Trophoblast cell (in vitro differentiated cells and primary cell): ENCODE measurements at regions not wholly inside any gene's neighbourhood (a gene's known extent, or its start where the extent isn't known, plus 50 kb on each side); places are given as distances from the start of the nearest gene placed in this dataset.

Experiments
- DNase-seq, 2 donors: peaks; one replicate each; pipeline ENCODE4 v3.0.0-alpha.2; 2016
- H2AFZ ChIP-seq: 2 replicates; pipeline ENCODE4 v1.6.1; 2013; ENCODE audit warnings: low read length, moderate library complexity, mild to moderate bottlenecking; ENCODE audit not compliant: insufficient read depth, poor library complexity
- H2AK5ac ChIP-seq: 2 replicates; pipeline ENCODE4 v1.6.1; 2013; ENCODE audit warnings: mild to moderate bottlenecking, low read length
- H2BK120ac ChIP-seq: 2 replicates; pipeline ENCODE4 v1.6.1; 2013; ENCODE audit warnings: low read length, mild to moderate bottlenecking, moderate library complexity; ENCODE audit not compliant: insufficient read depth, poor library complexity
- H2BK12ac ChIP-seq: 2 replicates; pipeline ENCODE4 v1.6.1; 2013; ENCODE audit warnings: mild to moderate bottlenecking, low read length, moderate library complexity
- H2BK5ac ChIP-seq: 2 replicates; pipeline ENCODE4 v1.6.1; 2013; ENCODE audit warnings: low read length, low read depth, moderate library complexity, mild to moderate bottlenecking; ENCODE audit not compliant: poor library complexity
- H3K14ac ChIP-seq: 2 replicates; pipeline ENCODE4 v1.6.1; 2013; ENCODE audit warnings: mild to moderate bottlenecking, low read length
- H3K18ac ChIP-seq: 2 replicates; pipeline ENCODE4 v1.6.1; 2013; ENCODE audit warnings: mild to moderate bottlenecking, low read length
- H3K23ac ChIP-seq: 2 replicates; pipeline ENCODE4 v1.6.1; 2013; ENCODE audit warnings: low read length
- H3K27ac ChIP-seq: 2 replicates; pipeline ENCODE4 v1.5.1; 2013; ENCODE audit warnings: low read depth, mild to moderate bottlenecking, inconsistent platforms, low read length, moderate library complexity
- H3K27me3 ChIP-seq: 2 replicates; pipeline ENCODE4 v1.6.1; 2013; ENCODE audit warnings: inconsistent platforms, mild to moderate bottlenecking, low read length, moderate library complexity; ENCODE audit not compliant: insufficient read depth
- H3K36me3 ChIP-seq, 2 experiments: 1 replicate in 1 of 2; 2 replicates in 1 of 2; pipeline ENCODE4 v1.6.1; 2013; ENCODE audit warnings: low read length in 2 of 2, mild to moderate bottlenecking in 2 of 2, moderate library complexity in 1 of 2; ENCODE audit not compliant: insufficient read depth in 2 of 2, control insufficient read depth in 1 of 2
- H3K4ac ChIP-seq: 2 replicates; pipeline ENCODE4 v1.6.1; 2013; ENCODE audit warnings: low read depth, mild to moderate bottlenecking, low read length, moderate library complexity
- H3K4me1 ChIP-seq, 2 experiments: 1 replicate in 1 of 2; 2 replicates in 1 of 2; pipeline ENCODE4 v1.6.1; 2013; ENCODE audit warnings: low read length in 2 of 2, mild to moderate bottlenecking in 2 of 2, moderate library complexity in 1 of 2; ENCODE audit not compliant: insufficient read depth in 2 of 2, control insufficient read depth in 1 of 2
- H3K4me2 ChIP-seq: 2 replicates; pipeline ENCODE4 v1.6.1; 2013; ENCODE audit warnings: inconsistent platforms, mild to moderate bottlenecking, low read length, moderate library complexity
- H3K4me3 ChIP-seq: 2 replicates; pipeline ENCODE4 v1.5.1; 2013; ENCODE audit warnings: mild to moderate bottlenecking, low read depth, low read length, inconsistent platforms
- H3K79me1 ChIP-seq: one replicate; pipeline ENCODE4 v1.6.1; 2013; ENCODE audit warnings: low read length
- H3K79me2 ChIP-seq: 2 replicates; pipeline ENCODE4 v1.6.1; 2013; ENCODE audit warnings: low read length, mild to moderate bottlenecking; ENCODE audit not compliant: control insufficient read depth, insufficient read depth, poor library complexity
- H3K9ac ChIP-seq: 2 replicates; pipeline ENCODE4 v1.6.1; 2013; ENCODE audit warnings: mild to moderate bottlenecking, low read length
- H3K9me3 ChIP-seq: 2 replicates; pipeline ENCODE4 v1.6.1; 2013; ENCODE audit warnings: low read depth, mild to moderate bottlenecking, control low read depth, inconsistent platforms, low read length; ENCODE audit not compliant: insufficient read depth
- H4K12ac ChIP-seq: 2 replicates; pipeline ENCODE4 v1.6.1; 2013; ENCODE audit warnings: low read depth, mild to moderate bottlenecking, low read length, moderate library complexity
- H4K8ac ChIP-seq: 2 replicates; pipeline ENCODE4 v1.6.1; 2013; ENCODE audit warnings: low read depth, mild to moderate bottlenecking, low read length, moderate library complexity
- H4K91ac ChIP-seq: one replicate; pipeline ENCODE4 v1.6.1; 2013; ENCODE audit warnings: low read depth, mild to moderate bottlenecking, low read length, moderate library complexity
- WGBS: extraction: QIAGEN DNeasy Blood & Tissue Kit; methylation state at CpG from one replicate; pipeline ENCODE4 v1.1.7; 2013; ENCODE audit warnings: missing lambda C conversion rate; ENCODE audit not compliant: insufficient read length, insufficient coverage; ENCODE audit errors: extremely low coverage; 5-methylcytosine and 5-hydroxymethylcytosine counted together

DNA sequence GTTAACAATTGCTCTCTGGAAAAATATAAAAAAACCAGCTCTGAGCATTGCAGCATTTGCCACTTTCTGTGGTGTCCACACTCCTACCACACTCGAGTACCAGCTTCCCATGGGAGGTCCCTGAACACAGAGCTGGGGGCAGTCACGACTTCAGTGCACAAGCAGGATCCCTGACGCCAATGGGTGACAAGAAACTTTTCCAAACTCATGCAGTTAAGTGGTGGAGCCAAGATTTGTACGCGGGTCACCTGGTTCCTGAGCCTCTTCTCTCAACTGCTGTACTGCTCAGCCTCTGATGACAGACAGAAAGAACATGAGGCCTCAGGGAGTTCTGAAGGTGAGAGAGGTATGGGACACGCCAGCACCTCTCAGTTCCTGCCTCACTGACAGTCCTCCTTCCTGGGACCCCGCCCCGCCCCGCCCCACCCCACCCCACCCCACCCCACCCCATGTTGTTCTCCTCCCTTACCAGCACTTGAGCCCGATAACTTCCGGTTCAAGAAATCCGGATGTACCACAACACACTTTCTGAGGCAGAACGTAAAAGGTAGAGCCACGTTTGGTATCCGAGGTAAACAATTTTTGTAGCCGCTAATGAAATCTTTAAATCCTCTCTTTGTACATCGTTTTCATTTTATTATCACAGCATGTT lies 287.6 kb downstream of the MYCN start:
- DNase-seq, result no peak
- Histone ChIP-seq H3K4me2 (no peak overlapping the region), H3K4ac (no peak overlapping the region), H2BK12ac (no peak overlapping the region), H3K9ac (no peak overlapping the region), H3K27me3 (no peaks in the 10 kb centered on the region), H2BK120ac (no peak overlapping the region), H3K18ac (no peak overlapping the region), H3K79me1 (no peaks in the 10 kb centered on the region), H3K9me3 (no peaks in the 10 kb centered on the region), H2AK5ac (no peak overlapping the region), H3K79me2 (no peaks in the 10 kb centered on the region), H3K4me1 (peaks cover 9 to 11% of the 10 kb centered on the region in 2 experiments), H2BK5ac (no peak overlapping the region), H3K4me3 (no peak overlapping the region), H3K27ac (no peak overlapping the region), H4K12ac (no peak overlapping the region), H2AFZ (no peak overlapping the region), H3K14ac (no peak overlapping the region), H3K36me3 (no peaks in the 10 kb centered on the region), H4K91ac (no peak overlapping the region), H3K23ac (no peak overlapping the region), H4K8ac (no peak overlapping the region)
- no CpG with 5 or more reads among the region's 17 CpGs for WGBS

GRCh38 chr2:16226943-16227664 lies 286.8 kb downstream of the MYCN start:
- Histone ChIP-seq H3K23ac (no peak overlapping the region), H3K79me1 (no peaks in the 10 kb centered on the region), H3K4me1 (peaks cover 9 to 11% of the 10 kb centered on the region in 2 experiments), H2AK5ac (no peak overlapping the region), H3K14ac (no peak overlapping the region), H2BK120ac (no peak overlapping the region), H2BK12ac (no peak overlapping the region), H4K91ac (no peak overlapping the region), H3K9me3 (peaks cover 2% of the 10 kb centered on the region), H3K4me3 (no peak overlapping the region), H4K8ac (no peak overlapping the region), H3K9ac (no peak overlapping the region), H3K18ac (no peak overlapping the region), H2BK5ac (no peak overlapping the region), H3K79me2 (no peaks in the 10 kb centered on the region), H4K12ac (no peak overlapping the region), H3K27ac (no peak overlapping the region), H3K27me3 (no peaks in the 10 kb centered on the region), H3K36me3 (no peaks in the 10 kb centered on the region), H2AFZ (no peak overlapping the region), H3K4ac (no peak overlapping the region), H3K4me2 (no peak overlapping the region)
- DNase-seq, result no peak
- no CpG with 5 or more reads among the region's 21 CpGs for WGBS

- Histone ChIP-seq H2BK5ac (no peak overlapping the region), H3K18ac (no peak overlapping the region), H3K79me2 (no peaks in the 10 kb centered on the region), H3K36me3 (no peaks in the 10 kb centered on the region), H3K9me3 (peaks cover 8% of the 10 kb centered on the region), H3K14ac (no peak overlapping the region), H3K9ac (no peak overlapping the region), H3K27ac (no peak overlapping the region), H2BK120ac (no peak overlapping the region), H3K27me3 (no peaks in the 10 kb centered on the region), H2AFZ (no peak overlapping the region), H2AK5ac (no peak overlapping the region), H2BK12ac (no peak overlapping the region), H3K4me2 (no peak overlapping the region), H3K23ac (no peak overlapping the region), H4K8ac (no peak overlapping the region), H4K91ac (no peak overlapping the region), H3K4me3 (no peak overlapping the region), H3K4ac (no peak overlapping the region), H4K12ac (no peak overlapping the region), H3K79me1 (no peaks in the 10 kb centered on the region), H3K4me1 (peaks cover 9 to 11% of the 10 kb centered on the region in 2 experiments)
- no CpG with 5 or more reads among the region's 3 CpGs for WGBS
- no peak for DNase-seq
These were observed 286.0 kb downstream of the MYCN start for GRCh38 chr2:16226381-16226780.

GRCh38 chr2:16225545-16225944 lies 285.2 kb downstream of the MYCN start:
- H2BK5ac ChIP-seq, result no peak overlapping the region
- no peak overlapping the region for H4K8ac ChIP-seq
- H3K18ac ChIP-seq, result no peak overlapping the region
- no peak overlapping the region for H3K4me3 ChIP-seq
- no peak overlapping the region for H3K23ac ChIP-seq
- H3K4me2 ChIP-seq, result no peak overlapping the region
- peaks cover 9 to 11% of the 10 kb centered on the region in 2 experiments for H3K4me1 ChIP-seq
- H3K27me3 ChIP-seq, result no peaks in the 10 kb centered on the region
- no peak overlapping the region for H3K14ac ChIP-seq
- no peak overlapping the region for H4K91ac ChIP-seq
- H3K79me1 ChIP-seq, result no peaks in the 10 kb centered on the region
- no peak overlapping the region for H3K27ac ChIP-seq
- no CpG with 5 or more reads among the region's 4 CpGs for WGBS
- DNase-seq, result no peak
- no peak overlapping the region for H2AK5ac ChIP-seq
- H3K9ac ChIP-seq, result no peak overlapping the region
- H3K9me3 ChIP-seq, result peaks cover 10% of the 10 kb centered on the region
- H2AFZ ChIP-seq, result no peak overlapping the region
- no peak overlapping the region for H2BK12ac ChIP-seq
- no peaks in the 10 kb centered on the region for H3K79me2 ChIP-seq
- H4K12ac ChIP-seq, result no peak overlapping the region
- H3K36me3 ChIP-seq, result no peaks in the 10 kb centered on the region
- H3K4ac ChIP-seq, result no peak overlapping the region
- no peak overlapping the region for H2BK120ac ChIP-seq
